VCaP (cell line): ENCODE measurements at regions not wholly inside any gene's neighbourhood (a gene's known extent, or its start where the extent isn't known, plus 50 kb on each side); places are given as distances from the start of the nearest gene placed in this dataset.

Experiments used
- H3K27ac ChIP-seq: fragments of 450-650 bp; 2 replicates; pipeline ENCODE4 v1.5.1; 2017
- TF ChIP-seq, protein P1 (sequence below): fragments of 450-650 bp; conservative IDR thresholded peaks from 2 replicates; pipeline ENCODE4 v1.5.1; 2017; ENCODE audit warnings: mild to moderate bottlenecking, moderate library complexity

- H3K27ac ChIP-seq: no peak overlapping the region
- TF ChIP-seq, protein P1, sequence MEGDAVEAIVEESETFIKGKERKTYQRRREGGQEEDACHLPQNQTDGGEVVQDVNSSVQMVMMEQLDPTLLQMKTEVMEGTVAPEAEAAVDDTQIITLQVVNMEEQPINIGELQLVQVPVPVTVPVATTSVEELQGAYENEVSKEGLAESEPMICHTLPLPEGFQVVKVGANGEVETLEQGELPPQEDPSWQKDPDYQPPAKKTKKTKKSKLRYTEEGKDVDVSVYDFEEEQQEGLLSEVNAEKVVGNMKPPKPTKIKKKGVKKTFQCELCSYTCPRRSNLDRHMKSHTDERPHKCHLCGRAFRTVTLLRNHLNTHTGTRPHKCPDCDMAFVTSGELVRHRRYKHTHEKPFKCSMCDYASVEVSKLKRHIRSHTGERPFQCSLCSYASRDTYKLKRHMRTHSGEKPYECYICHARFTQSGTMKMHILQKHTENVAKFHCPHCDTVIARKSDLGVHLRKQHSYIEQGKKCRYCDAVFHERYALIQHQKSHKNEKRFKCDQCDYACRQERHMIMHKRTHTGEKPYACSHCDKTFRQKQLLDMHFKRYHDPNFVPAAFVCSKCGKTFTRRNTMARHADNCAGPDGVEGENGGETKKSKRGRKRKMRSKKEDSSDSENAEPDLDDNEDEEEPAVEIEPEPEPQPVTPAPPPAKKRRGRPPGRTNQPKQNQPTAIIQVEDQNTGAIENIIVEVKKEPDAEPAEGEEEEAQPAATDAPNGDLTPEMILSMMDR: no peak
These were observed 170.9 kb upstream of the GATA6 start for GRCh38 chr18:21998486-21998885.

DNA sequence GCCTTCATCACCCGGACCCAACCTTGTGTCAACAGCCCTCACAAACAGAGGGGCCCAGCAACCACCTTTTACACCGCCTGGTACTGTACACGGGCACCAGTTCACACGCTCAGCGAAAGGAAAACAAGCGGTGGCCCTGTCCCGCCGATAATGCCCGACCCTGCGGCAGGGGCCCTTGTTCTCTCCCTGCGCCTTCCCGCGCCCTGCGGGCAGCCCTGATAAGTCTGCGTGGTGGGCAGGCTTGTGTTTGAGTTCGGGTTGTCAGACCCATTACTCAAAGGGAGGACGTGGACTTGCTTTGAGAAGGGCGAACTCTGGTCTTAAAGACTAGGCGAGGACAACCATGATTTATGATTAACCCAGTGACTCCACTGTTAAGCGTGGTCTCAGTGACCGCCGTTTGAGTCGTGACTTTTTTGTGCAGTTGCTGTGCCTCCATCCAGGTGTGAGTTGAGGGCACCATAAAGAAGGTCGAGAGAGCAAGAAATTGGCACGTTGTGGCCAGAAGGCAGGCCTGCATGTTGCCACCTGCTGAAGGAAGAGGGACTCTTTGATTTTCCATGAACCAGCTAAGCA is 167.4 kb upstream of the GATA6 start:
- no peak overlapping the region for H3K27ac ChIP-seq
- TF ChIP-seq, protein P1: no peak

DNA sequence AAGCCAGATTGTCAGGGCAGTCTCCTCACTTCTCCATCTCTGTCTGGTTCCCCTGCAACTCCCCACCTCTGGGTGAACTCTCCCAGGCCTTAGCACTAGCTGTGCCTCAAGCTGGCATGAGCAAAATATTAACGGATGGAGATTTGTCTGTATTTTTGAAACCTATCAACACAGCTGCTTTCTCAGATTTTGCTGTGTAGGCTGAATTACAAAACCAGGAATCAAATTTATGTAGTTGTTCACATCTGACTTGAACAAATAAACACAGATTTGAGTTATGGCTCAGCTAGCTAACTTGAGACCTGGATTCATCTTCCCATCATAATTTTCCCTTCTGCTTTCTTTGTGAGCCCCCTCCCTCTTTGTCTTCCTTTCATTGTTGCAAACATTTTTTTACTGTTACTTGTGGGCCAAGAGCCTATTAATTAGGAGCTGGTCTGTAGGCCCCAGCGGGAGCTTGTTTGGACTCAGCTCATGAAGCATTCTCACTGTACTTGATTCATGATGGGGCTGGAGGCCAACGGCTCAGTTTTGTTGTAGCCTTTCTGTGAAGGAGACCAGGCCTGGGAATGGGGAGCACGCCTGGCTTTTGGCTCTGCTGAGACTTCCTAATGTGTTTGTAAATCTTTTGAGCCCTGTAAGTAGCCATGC is 164.1 kb upstream of the GATA6 start:
- H3K27ac ChIP-seq: no peak overlapping the region
- TF ChIP-seq, protein P1: no peak

DNA sequence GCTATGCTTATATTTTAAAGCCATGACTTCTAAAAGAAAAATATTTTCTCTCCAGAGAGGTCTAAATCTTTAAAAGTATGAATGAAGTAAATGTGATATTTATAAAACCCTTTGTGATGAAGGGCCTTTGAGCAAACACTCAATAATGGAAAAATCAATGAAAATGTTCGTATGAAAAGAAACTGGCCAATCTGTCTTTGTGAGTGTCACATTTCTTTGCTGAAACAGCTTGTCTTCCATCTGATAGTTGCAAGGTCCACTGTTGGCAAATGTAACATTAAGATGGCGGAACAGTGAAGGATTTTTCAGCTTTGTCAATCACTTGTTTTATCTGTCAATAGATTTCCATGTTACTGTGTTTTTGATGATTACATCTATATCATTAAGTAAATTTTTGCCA is 162.9 kb upstream of the GATA6 start:
- TF ChIP-seq, protein P1: no peak

GRCh38 chr18:22009242-22009641 is 160.1 kb upstream of the GATA6 start:
- no peak overlapping the region for H3K27ac ChIP-seq
- TF ChIP-seq, protein P1: no peak

More for the DNA sequence above, 162.9 kb upstream of the GATA6 start:
- H3K27ac ChIP-seq: no peak overlapping the region

DNA sequence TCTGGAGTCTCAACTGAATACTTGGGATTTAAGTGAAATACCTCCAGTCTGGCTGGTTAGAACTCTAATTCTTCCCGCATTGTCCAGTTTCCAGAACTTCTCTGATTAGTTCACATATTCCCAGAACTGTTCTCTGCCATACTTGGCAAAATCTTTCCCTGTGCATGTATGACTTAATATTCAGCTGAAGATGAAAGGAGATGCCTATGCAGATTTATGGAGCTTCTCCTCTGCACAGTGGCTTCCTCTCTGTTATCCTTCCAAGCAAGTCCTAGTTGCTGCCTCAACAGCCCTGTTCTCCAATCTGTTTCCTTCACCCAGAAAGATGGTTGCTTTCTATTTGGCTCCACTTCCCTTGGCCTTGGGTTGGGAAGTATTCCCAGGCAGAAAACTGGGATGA is 155.4 kb upstream of the GATA6 start:
- H3K27ac ChIP-seq: no peak overlapping the region
- TF ChIP-seq, protein P1: no peak

DNA sequence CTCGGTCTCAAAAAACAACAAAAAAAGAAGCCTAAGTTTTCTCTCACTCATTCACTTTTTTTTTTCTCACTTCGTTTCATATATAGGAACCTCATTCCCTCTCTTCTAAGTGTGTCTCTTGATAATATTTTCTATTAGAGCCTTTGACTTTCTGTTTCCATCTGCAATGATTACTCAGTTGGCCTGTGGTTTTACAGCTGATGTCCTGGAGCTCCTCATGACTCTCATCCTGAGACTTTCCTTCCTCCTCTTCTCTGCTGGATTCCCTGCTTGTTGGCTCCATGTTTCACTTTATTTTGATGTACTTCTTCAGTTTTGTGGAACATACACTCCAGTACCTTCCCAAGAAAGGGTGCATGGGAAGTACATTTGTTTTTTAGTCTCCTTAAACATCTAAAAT is 154.2 kb upstream of the GATA6 start:
- H3K27ac ChIP-seq: no peak overlapping the region
- TF ChIP-seq, protein P1: no peak
